Astrocyte of the cerebellum (primary cell): ENCODE measurements at regions not wholly inside any gene's neighbourhood (a gene's known extent, or its start where the extent isn't known, plus 50 kb on each side); places are given as distances from the start of the nearest gene placed in this dataset.

Experiments
- DNase-seq: peaks from one replicate; pipeline ENCODE4 v3.0.0-alpha.2; 2011; ENCODE audit warnings: low read depth
- H3K4me3 ChIP-seq: 2 replicates; pipeline ENCODE4 v1.5.1; 2011; ENCODE audit warnings: mild to moderate bottlenecking, low read depth, low read length, moderate library complexity
- CTCF ChIP-seq: IDR thresholded peaks from 2 replicates; pipeline ENCODE4 v1.5.1; 2012; ENCODE audit warnings: low read length, low read depth, moderate library complexity, mild to moderate bottlenecking; ENCODE audit errors: missing control alignments
- in situ Hi-C: cut with HindIII; loops from 2 replicates; pipeline ENCODE4 v1.10.0; 2017; ENCODE audit warnings: low sequenced_read_pairs

- H3K4me3 ChIP-seq, result no peak overlapping the region
- in situ Hi-C loops, result no loop called here
- TF ChIP-seq CTCF, result no peak
Observed at GRCh38 chr1:83709662-83710061, 289.3 kb downstream of the TTLL7 start.

GRCh38 chr1:83706354-83706938 lies 292.5 kb downstream of the TTLL7 start:
- H3K4me3 ChIP-seq, result no peak overlapping the region
- in situ Hi-C loops, result no loop called here

More at GRCh38 chr1:83709662-83710061, 289.3 kb downstream of the TTLL7 start:
- DNase-seq, result no peak

GRCh38 chr1:83705091-83705490 lies 293.8 kb downstream of the TTLL7 start:
- TF ChIP-seq CTCF, result no peak
- H3K4me3 ChIP-seq, result no peak overlapping the region
- DNase-seq, result no peak
- in situ Hi-C loops, result no loop called here

More at GRCh38 chr1:83706354-83706938, 292.5 kb downstream of the TTLL7 start:
- DNase-seq, result no peak
- no peak for TF ChIP-seq CTCF

- DNase-seq, result no peak
- H3K4me3 ChIP-seq, result no peak overlapping the region
- in situ Hi-C loops, result no loop called here
- no peak for TF ChIP-seq CTCF
Observed at GRCh38 chr1:83704350-83704749, 294.6 kb downstream of the TTLL7 start.

- H3K4me3 ChIP-seq, result no peak overlapping the region
- in situ Hi-C loops, result no loop called here
- no peak for DNase-seq
- no peak for TF ChIP-seq CTCF
Observed at GRCh38 chr1:83702356-83702755, 296.6 kb downstream of the TTLL7 start.

GRCh38 chr1:83701355-83701754 lies 297.6 kb downstream of the TTLL7 start:
- no peak for TF ChIP-seq CTCF
- H3K4me3 ChIP-seq, result no peak overlapping the region
- in situ Hi-C loops, result no loop called here
- DNase-seq, result no peak
